ENCODE measurements at regions not wholly inside any gene's neighbourhood (a gene's known extent, or its start where the extent isn't known, plus 50 kb on each side); places are given as distances from the start of the nearest gene placed in this dataset.

DNA sequence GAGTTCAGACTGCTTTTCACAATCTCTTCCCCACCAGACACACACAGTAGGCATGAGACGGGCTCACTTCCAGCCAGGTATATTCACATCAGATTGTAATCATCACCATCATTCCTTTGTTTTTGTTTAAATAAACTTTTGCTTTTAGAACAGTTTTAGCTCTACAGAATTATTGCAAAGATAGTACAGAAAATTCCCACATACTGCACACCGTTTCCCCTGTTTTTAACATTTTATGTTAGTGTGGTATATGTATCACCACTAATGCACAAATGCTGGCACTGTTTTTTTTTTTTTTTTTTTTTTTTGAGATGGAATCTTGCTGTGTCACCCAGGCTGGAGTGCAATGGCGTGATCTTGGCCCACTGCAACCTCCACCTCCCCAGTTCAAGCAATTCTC, 83.3 kb upstream of the ANO1 start:
- TF ChIP-seq, protein P1, sequence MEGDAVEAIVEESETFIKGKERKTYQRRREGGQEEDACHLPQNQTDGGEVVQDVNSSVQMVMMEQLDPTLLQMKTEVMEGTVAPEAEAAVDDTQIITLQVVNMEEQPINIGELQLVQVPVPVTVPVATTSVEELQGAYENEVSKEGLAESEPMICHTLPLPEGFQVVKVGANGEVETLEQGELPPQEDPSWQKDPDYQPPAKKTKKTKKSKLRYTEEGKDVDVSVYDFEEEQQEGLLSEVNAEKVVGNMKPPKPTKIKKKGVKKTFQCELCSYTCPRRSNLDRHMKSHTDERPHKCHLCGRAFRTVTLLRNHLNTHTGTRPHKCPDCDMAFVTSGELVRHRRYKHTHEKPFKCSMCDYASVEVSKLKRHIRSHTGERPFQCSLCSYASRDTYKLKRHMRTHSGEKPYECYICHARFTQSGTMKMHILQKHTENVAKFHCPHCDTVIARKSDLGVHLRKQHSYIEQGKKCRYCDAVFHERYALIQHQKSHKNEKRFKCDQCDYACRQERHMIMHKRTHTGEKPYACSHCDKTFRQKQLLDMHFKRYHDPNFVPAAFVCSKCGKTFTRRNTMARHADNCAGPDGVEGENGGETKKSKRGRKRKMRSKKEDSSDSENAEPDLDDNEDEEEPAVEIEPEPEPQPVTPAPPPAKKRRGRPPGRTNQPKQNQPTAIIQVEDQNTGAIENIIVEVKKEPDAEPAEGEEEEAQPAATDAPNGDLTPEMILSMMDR (IDR thresholded peaks at IDR 0.05; ENCODE audit: insufficient read depth, low read depth, low read length), result no peak
- no peak for TF ChIP-seq EZH2 (IDR thresholded peaks at IDR 0.05; ENCODE audit: insufficient read depth, low read length)
